GM23248 (cell line): ENCODE measurements at regions not wholly inside any gene's neighbourhood (a gene's known extent, or its start where the extent isn't known, plus 50 kb on each side); places are given as distances from the start of the nearest gene placed in this dataset.

Source experiments
- DNase-seq: peaks from one replicate; pipeline ENCODE4 v3.0.0-alpha.2; 2015
- H2AFZ ChIP-seq: fragments of 200-600 bp; sonication (generic); 2 replicates; pipeline ENCODE4 v1.6.1; 2016; ENCODE audit warnings: antibody characterized with exemption
- H3F3A ChIP-seq: fragments of 200-600 bp; sonication (generic); 2 replicates; pipeline ENCODE4 v1.6.1; 2016; ENCODE audit warnings: mild to moderate bottlenecking, antibody characterized with exemption, mixed run types; ENCODE audit not compliant: insufficient read depth
- H3K27ac ChIP-seq: fragments of 200-600 bp; sonication (generic); 2 replicates; pipeline ENCODE4 v1.5.1; 2016; ENCODE audit warnings: mild to moderate bottlenecking
- H3K27me3 ChIP-seq: fragments of 200-600 bp; sonication (generic); replicated peaks from 2 replicates; pipeline ENCODE4 v1.6.1; 2016; ENCODE audit warnings: mild to moderate bottlenecking; ENCODE audit not compliant: insufficient read depth
- H3K36me3 ChIP-seq: fragments of 200-600 bp; sonication (generic); 2 replicates; pipeline ENCODE4 v1.6.1; 2016; ENCODE audit warnings: low read depth, mild to moderate bottlenecking
- H3K4me1 ChIP-seq: fragments of 200-600 bp; sonication (generic); 2 replicates; pipeline ENCODE4 v1.6.1; 2016; ENCODE audit warnings: mild to moderate bottlenecking; ENCODE audit not compliant: insufficient read depth
- H3K4me2 ChIP-seq: fragments of 200-600 bp; sonication (generic); one replicate; pipeline ENCODE4 v1.6.1; 2016; ENCODE audit warnings: mild to moderate bottlenecking; ENCODE audit not compliant: unreplicated experiment
- H3K4me3 ChIP-seq: fragments of 200-600 bp; sonication (generic); 2 replicates; pipeline ENCODE4 v1.5.1; 2016; ENCODE audit warnings: mild to moderate bottlenecking
- H3K79me2 ChIP-seq: fragments of 200-600 bp; sonication (generic); 2 replicates; pipeline ENCODE4 v1.6.1; 2016; ENCODE audit warnings: mild to moderate bottlenecking; ENCODE audit not compliant: insufficient read depth
- H3K9ac ChIP-seq: fragments of 200-600 bp; sonication (generic); 2 replicates; pipeline ENCODE4 v1.6.1; 2016; ENCODE audit warnings: mild to moderate bottlenecking
- H3K9me2 ChIP-seq: fragments of 200-600 bp; sonication (generic); 2 replicates; pipeline ENCODE4 v1.6.1; 2016; ENCODE audit warnings: mixed run types, mild to moderate bottlenecking, moderate library complexity; ENCODE audit not compliant: insufficient read depth
- H3K9me3 ChIP-seq: fragments of 200-600 bp; sonication (generic); one replicate; pipeline ENCODE4 v1.6.1; 2017; ENCODE audit warnings: low read depth
- H4K20me1 ChIP-seq: fragments of 200-600 bp; sonication (generic); 2 replicates; pipeline ENCODE4 v1.6.0; 2016; ENCODE audit not compliant: insufficient read depth
- EZH2 ChIP-seq: fragments of 200-600 bp; sonication (generic); IDR thresholded peaks from 2 replicates; pipeline ENCODE4 v1.6.1; 2018; ENCODE audit warnings: antibody characterized with exemption, mild to moderate bottlenecking; ENCODE audit not compliant: insufficient read depth, poor library complexity, severe bottlenecking
- EZH2phosphoT487 ChIP-seq: fragments of 200-600 bp; sonication (generic); IDR thresholded peaks from 2 replicates; pipeline ENCODE4 v1.6.1; 2018; ENCODE audit warnings: antibody characterized with exemption, moderate library complexity, mild to moderate bottlenecking, low read depth; ENCODE audit not compliant: insufficient read depth
- WGBS, 2 experiments: methylation state at CpG; one replicate each; pipeline ENCODE4 v1.1.6; 2015 to 2017; ENCODE audit warnings: low lambda C conversion rate in 2 of 2, low coverage in 1 of 2; ENCODE audit errors: missing lambda C conversion rate in 2 of 2; 5-methylcytosine and 5-hydroxymethylcytosine counted together
- in situ Hi-C: fragments of 300-500 bp; cut with MboI; formaldehyde crosslinking; loops from 2 replicates; pipeline ENCODE4 v1.15.0; 2020

DNA sequence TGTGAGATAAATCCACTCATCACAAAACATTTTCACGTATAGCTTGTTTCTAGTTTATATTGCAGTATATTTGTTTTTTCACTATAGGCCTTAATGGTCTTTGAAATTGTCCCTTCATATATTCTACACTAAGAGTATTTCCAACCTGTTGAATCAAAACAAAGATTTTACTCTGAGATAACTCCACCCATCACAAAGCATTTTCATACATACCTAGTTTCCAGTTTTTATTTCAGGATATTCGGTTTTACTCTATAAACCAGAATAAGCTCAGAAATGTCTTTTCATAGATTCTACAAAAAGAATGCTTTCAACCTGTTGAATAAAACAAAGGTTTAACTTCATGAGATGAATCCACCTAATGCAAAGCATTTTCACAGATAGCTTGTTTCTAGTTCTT lies 1528.7 kb downstream of the UQCRFS1 start:
- no peak for TF ChIP-seq EZH2phosphoT487
- no peak for TF ChIP-seq EZH2
- Histone ChIP-seq H3K9ac (no peak overlapping the region), H3F3A (no peaks in the 10 kb centered on the region), H4K20me1 (no peaks in the 10 kb centered on the region), H3K4me1 (no peaks in the 10 kb centered on the region), H3K9me3 (no peaks in the 10 kb centered on the region), H3K79me2 (no peaks in the 10 kb centered on the region), H3K4me3 (no peak overlapping the region), H3K27me3 (no peaks in the 10 kb centered on the region), H3K9me2 (no peaks in the 10 kb centered on the region), H3K27ac (no peak overlapping the region), H2AFZ (no peak overlapping the region), H3K4me2 (no peak overlapping the region), H3K36me3 (no peaks in the 10 kb centered on the region)
- 35 to 38% methylated on average over 2 of the region's 2 CpGs for WGBS, 2 experiments
- no peak for DNase-seq
- in situ Hi-C loops = no loop called here

DNA sequence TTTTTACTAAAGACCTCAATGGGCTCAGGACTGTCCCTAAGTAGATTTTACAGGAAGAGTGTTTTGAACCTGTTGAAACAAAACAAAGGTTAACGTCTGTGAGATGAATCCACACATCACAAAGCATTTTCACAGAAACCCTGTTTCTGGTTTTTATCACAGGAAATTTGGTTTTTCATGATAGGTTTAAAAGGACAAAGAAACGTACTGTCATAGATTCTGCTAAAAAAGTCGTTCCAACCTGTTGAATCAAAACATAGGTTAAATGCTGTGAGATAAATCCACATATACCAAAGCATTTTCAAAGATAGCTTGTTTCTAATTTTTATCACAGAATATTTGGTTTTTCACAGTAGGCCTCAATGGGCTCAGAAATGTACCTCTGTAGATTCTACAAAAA lies 1531.0 kb downstream of the UQCRFS1 start:
- no peaks in the 10 kb centered on the region for H3F3A ChIP-seq
- no peak overlapping the region for H3K4me3 ChIP-seq
- H3K9me3 ChIP-seq = no peaks in the 10 kb centered on the region
- no peak for DNase-seq
- no peak overlapping the region for H3K27ac ChIP-seq
- H3K9ac ChIP-seq = no peak overlapping the region
- H3K79me2 ChIP-seq = no peaks in the 10 kb centered on the region
- H4K20me1 ChIP-seq = no peaks in the 10 kb centered on the region
- H2AFZ ChIP-seq = no peak overlapping the region
- no peak overlapping the region for H3K4me2 ChIP-seq
- no peaks in the 10 kb centered on the region for H3K4me1 ChIP-seq
- TF ChIP-seq EZH2phosphoT487 (no peak), EZH2 (no peak)
- no peaks in the 10 kb centered on the region for H3K27me3 ChIP-seq
- no peaks in the 10 kb centered on the region for H3K36me3 ChIP-seq
- in situ Hi-C loops = no loop called here
- 8 to 14% methylated on average over 3 of the region's 3 CpGs for WGBS, 2 experiments
- no peaks in the 10 kb centered on the region for H3K9me2 ChIP-seq

DNA sequence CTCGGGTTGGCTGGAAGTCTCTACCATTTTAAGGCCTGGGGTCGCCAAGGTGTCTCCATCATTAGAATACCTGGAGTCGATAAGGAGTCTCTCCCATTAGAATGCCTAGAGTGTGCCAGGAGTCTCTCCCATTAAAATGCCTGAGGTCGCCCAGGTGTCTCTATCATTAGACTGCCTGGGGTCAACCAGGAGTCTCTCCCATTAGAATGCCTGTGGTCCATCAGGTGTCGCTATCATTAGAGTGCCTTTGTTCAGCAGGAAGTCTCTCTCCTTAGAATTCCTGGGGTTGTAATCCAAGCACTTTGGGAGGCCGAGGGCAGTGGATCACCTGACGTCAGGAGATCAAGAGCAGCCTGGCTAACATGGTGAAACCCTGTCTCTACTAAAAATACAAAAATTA lies 1533.0 kb downstream of the UQCRFS1 start:
- Histone ChIP-seq H3K36me3 (no peaks in the 10 kb centered on the region), H3K9me2 (no peaks in the 10 kb centered on the region), H3K79me2 (no peaks in the 10 kb centered on the region), H3K27ac (no peak overlapping the region), H3F3A (no peaks in the 10 kb centered on the region), H3K9ac (no peak overlapping the region), H3K9me3 (no peaks in the 10 kb centered on the region), H3K4me3 (no peak overlapping the region), H2AFZ (no peak overlapping the region), H3K4me2 (no peak overlapping the region), H4K20me1 (no peaks in the 10 kb centered on the region), H3K4me1 (no peaks in the 10 kb centered on the region), H3K27me3 (no peaks in the 10 kb centered on the region)
- WGBS, 2 experiments = 25 to 30% methylated on average over 7 of the region's 7 CpGs
- in situ Hi-C loops = no loop called here
- no peak for DNase-seq
- no peak for TF ChIP-seq EZH2phosphoT487
- no peak for TF ChIP-seq EZH2

DNA sequence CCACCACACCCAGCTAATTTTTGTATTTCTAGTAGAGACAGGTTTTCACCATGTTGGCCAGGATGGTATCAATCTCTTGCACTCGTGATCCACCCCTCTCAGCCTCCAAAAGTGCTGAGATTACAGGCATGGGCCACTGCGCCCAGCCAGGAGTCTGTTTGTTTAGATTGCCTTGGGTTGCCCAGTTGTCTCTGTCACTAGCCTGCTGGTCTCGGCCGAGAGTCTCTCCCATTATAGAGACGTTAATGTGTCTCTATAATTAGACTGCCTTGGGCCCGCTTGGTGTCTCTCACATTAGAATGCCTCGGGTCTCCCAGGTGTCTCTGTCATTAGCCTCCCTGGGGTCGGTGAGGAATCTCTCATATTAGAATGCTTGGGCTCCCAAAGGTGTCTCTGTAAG lies 1533.6 kb downstream of the UQCRFS1 start:
- no peak for TF ChIP-seq EZH2
- no peak for TF ChIP-seq EZH2phosphoT487
- no peaks in the 10 kb centered on the region for H3K4me1 ChIP-seq
- no peak overlapping the region for H3K4me3 ChIP-seq
- no peak overlapping the region for H3K9ac ChIP-seq
- WGBS, 2 experiments = 25 to 34% methylated on average over 8 of the region's 8 CpGs
- no peaks in the 10 kb centered on the region for H3K27me3 ChIP-seq
- H3F3A ChIP-seq = no peaks in the 10 kb centered on the region
- no peaks in the 10 kb centered on the region for H3K79me2 ChIP-seq
- H3K9me3 ChIP-seq = no peaks in the 10 kb centered on the region
- H3K36me3 ChIP-seq = no peaks in the 10 kb centered on the region
- in situ Hi-C loops = no loop called here
- no peak for DNase-seq
- no peaks in the 10 kb centered on the region for H4K20me1 ChIP-seq
- no peak overlapping the region for H2AFZ ChIP-seq
- H3K4me2 ChIP-seq = no peak overlapping the region
- no peak overlapping the region for H3K27ac ChIP-seq
- no peaks in the 10 kb centered on the region for H3K9me2 ChIP-seq

DNA sequence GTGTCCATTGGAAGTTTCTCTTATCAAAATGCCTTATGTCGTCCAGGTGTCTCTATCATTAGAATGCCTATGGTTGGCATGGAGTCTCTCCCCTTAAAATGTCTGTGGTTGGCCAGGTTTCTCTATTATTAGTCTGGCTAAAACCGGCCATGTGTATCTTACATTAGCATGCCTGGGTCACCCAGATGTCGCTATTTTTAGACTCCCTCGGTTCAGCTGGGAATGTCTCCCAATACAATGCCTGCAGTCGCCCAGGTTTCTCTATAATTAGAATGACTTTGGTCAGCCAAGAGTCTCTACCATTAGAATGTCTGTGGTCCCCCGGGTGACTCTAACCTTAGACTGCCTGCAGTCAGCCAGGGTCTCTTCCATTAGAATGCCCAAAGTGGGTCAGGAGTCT lies 1536.1 kb downstream of the UQCRFS1 start:
- no peaks in the 10 kb centered on the region for H3K36me3 ChIP-seq
- H3K27me3 ChIP-seq = no peaks in the 10 kb centered on the region
- H3K27ac ChIP-seq = no peak overlapping the region
- in situ Hi-C loops = no loop called here
- WGBS, 2 experiments = 28 to 32% methylated on average over 5 to 6 of the region's 6 CpGs
- no peak for TF ChIP-seq EZH2phosphoT487
- TF ChIP-seq EZH2 = no peak
- no peak overlapping the region for H3K4me3 ChIP-seq
- DNase-seq = no peak
- H3K9me2 ChIP-seq = no peaks in the 10 kb centered on the region
- H4K20me1 ChIP-seq = no peaks in the 10 kb centered on the region
- H3K4me1 ChIP-seq = no peaks in the 10 kb centered on the region
- H3F3A ChIP-seq = no peaks in the 10 kb centered on the region
- H3K79me2 ChIP-seq = no peaks in the 10 kb centered on the region
- H3K4me2 ChIP-seq = no peak overlapping the region
- H3K9ac ChIP-seq = no peak overlapping the region
- no peak overlapping the region for H2AFZ ChIP-seq
- H3K9me3 ChIP-seq = no peaks in the 10 kb centered on the region
